IPS DF 4.7 (cell line): ENCODE measurements at regions not wholly inside any gene's neighbourhood (a gene's known extent, or its start where the extent isn't known, plus 50 kb on each side); places are given as distances from the start of the nearest gene placed in this dataset.

Experiments
- DNase-seq: peaks from one replicate; pipeline ENCODE4 v3.0.0-alpha.2; 2013; ENCODE audit warnings: low spot score; ENCODE audit errors: extremely low read depth

GRCh38 chr4:148814030-148814429, 371.8 kb upstream of the NR3C2 start:
- DNase-seq, result no peak

DNA sequence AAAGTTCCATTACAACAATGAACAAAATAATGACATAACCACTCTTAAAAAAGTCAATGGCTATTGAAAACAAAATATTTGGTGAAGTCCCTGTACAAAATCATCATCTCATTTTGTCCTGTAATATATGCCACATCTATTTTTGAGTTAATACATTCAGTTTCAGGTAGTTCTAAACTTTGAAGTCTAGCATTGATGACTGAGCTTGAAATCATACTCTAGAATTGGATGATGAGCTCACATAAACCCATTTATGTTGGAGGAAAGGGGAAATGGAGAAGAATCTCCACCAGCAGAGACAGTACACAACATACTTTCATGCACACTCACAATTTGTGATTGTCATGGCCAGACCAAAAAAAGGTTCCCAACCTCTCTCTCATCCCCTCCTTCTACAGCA, 371.1 kb upstream of the NR3C2 start:
- DNase-seq, result no peak

DNA sequence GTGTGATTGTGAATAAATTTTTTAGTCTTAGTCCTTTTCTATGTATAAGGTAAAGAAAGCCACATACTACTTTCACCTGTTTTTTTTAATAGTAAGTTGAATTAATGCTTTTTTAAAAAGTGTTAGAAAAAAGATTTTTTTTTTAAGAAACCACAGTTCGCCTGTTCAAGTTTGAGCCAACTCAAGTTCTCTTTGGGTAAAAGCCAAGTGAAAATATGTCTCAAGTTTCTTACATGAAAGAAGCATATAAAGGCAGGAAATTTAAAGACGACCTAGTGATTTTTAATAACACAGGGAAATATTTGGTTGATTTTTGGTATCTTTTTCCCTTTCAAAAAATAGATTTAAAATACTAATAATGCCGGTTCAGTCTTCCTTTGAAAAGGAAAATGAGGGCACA, 369.9 kb upstream of the NR3C2 start:
- DNase-seq, result no peak

DNA sequence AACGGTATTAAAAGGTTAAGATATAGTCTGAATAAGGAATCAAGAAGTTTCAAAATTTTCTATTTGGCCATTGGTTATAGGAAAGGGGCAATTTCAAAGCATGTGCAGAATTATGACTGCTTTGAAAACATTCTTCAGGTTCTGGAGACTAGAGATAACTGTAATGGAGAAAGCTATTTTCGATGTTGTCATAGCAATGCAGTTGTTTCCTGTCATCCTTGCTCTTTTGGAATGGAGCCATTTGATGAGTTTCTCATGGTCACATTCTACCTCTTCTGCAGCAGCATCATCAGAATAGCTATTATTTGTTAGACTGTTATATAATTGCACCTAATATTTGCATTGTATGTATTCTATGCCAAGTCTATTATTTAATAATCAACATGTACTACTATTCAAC, 368.2 kb upstream of the NR3C2 start:
- no peak for DNase-seq

DNA sequence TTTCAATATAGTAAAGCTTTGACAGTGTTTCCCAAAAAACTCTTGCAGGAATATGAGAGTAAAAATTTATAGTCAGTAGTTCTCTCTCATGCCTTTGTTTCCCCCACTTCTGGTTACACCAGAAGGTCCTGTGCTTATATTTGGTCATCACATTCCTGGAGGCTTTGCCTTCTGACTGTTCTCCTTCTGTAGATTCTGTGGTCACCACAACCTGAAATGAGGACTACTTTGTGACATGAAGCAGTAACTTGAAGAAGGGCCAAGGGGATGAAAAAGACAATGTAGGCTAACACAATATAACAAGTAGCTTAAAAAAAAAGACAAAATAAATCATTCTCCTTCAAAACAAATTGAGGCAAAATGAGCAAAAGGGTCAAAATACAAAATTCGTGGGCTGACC, 366.2 kb upstream of the NR3C2 start:
- no peak for DNase-seq

- no peak for DNase-seq
These were observed 358.7 kb upstream of the NR3C2 start for GRCh38 chr4:148800940-148801339.

GRCh38 chr4:148800336-148800885, 358.2 kb upstream of the NR3C2 start:
- no peak for DNase-seq

DNA sequence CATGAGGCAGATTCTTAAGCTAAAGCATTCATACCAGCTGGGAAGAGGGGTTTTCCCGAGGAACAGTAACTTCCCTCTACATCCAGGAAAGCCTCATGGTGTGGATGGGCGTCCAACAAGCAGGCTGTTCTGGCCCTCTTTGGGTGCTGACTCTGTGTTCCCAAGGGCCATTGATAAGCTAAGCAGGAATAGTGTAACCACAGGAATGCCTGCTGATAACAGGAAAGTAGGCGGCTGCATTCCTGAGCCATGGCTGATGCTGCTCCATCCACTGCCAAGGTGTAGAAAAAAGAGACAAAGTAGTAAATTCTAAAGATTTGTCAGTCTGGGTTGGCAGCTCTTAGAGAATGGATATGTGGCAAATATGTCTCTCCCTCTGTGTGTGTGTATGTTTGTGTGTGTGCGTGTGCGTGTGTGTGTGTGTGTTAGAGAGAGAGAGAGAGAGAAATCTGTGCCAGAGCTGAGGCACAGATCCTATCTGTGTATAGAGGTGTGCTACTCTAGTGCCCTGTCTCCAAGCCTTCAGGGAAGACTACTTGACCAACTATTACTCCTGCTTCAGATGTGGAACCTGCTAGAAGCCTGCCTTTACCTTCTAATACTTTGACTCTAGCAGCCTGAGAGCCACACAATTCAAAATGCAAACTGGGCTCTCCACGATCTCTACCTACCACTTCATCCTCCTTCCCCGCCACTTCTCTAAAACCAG, 353.1 kb upstream of the NR3C2 start:
- DNase-seq, result peak; percentile 16

DNA sequence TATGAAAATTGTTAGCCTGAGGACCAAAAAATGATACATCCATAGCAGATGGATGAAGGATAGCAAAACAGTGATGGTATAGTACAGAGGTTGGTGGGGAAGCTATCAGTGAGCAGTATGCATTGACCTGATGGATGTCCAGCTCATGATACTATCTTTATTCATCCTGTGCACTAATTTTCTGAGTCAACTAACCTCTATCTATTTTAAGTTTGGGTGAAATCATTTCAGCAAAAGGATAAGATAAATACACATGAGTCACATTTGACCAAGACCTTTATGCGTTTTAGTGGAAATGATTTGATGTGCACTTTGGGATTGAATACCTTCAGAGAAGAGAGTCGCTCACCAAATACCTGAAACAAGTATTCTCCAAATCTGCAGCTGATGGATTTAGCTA, 351.0 kb upstream of the NR3C2 start:
- DNase-seq, result no peak

GRCh38 chr4:148790691-148791090, 348.5 kb upstream of the NR3C2 start:
- no peak for DNase-seq

GRCh38 chr4:148790246-148790645, 348.0 kb upstream of the NR3C2 start:
- no peak for DNase-seq

DNA sequence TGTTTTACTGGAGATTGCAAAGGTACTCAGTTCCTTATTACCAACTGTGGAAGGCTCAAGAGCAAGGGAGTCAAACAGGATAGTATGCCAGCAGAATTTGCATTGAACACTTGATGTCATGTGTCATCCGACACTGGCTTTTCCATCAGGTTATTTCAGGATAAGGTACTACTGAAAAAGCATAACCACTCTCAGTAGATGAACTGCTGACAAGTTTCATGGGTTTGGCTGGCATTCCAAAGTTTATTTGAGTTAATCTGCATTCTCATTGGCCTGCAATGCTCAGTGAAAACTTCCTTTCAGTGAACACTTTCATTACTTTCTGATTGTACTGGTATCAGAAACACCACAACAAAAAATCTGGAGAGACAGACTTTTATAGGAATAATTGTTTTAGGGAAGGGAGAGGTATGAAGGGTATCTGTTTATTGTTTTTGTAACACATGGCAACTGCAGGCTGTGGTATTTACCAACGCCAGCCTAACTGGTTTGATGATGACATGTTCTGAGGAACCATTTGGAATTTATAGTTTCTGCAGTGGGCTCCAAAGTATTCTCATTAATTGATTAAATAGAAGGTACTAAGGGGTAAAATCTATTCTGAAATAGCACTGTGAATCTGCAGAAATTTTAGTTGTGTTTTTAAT, 345.7 kb upstream of the NR3C2 start:
- peak; percentile 9 for DNase-seq

DNA sequence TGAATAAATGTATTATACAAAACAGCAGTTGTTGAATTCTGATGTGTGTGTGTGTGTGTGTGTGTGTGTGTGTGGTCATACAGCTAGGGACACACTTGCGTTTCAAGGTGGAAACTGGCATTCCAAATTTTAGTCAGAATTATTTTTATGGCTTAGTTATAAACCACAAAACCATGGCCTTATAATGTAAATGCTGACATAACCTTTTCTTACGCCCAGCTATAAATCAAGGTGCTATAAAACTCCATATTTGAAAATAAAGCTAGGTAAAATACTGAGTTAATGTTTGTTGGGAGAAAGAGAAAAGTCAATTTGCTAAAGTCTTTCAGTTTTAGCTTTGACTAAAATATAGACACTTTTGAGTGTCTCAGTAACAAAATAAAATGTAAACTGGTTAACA, 345.1 kb upstream of the NR3C2 start:
- DNase-seq, result no peak

- no peak for DNase-seq
These were observed 344.5 kb upstream of the NR3C2 start for GRCh38 chr4:148786699-148787098.

GRCh38 chr4:148782284-148782683, 340.1 kb upstream of the NR3C2 start:
- DNase-seq, result peak; percentile 89

DNA sequence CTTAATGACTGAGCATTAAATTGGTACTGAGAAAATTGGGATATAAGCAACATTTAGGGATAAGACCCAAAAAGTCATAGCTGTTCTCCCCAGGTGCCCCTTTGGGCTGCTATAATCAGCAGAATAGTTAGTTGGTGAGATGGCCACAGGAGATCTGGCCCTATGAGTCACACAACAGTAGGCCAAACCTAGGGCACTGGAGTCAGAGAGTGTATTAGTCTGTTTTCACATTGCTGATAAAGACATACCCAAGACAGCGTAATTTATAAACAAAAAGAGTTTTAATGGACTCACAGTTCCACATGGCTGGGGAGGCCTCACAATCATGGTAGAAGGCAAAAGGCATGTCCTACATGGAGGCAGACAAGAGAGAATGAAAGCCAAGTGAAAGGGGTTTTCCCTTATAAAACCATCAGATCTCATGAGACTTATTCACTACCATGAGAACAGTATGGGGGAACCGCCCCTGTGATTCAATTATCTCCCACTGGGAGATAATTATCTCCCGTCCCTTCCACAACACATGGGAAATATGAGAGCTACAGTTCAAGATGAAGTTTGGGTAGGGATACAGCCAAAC, 338.3 kb upstream of the NR3C2 start:
- DNase-seq, result no peak

- DNase-seq, result no peak
These were observed 337.6 kb upstream of the NR3C2 start for GRCh38 chr4:148779771-148780170.

- DNase-seq, result no peak
These were observed 336.9 kb upstream of the NR3C2 start for GRCh38 chr4:148778980-148779675.

DNA sequence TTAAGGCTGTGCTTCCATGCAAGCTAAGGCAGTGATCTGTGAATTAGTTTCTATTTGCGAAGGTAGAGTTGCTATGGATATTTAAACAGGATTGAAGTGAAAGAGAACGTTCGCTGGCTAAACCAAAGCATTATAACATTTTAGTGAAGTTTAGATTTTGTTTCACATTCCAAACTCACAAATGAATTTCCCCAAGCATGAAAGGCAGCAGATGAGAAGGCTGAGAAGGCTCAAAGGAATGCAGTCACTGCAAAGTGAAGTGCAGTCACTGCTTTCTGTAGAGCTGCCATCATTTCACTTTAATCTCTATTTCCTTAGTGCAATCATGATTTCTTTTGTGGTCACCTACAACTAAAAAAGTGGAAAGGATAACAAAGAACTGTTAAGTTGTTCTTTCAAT, 334.7 kb upstream of the NR3C2 start:
- DNase-seq, result no peak

DNA sequence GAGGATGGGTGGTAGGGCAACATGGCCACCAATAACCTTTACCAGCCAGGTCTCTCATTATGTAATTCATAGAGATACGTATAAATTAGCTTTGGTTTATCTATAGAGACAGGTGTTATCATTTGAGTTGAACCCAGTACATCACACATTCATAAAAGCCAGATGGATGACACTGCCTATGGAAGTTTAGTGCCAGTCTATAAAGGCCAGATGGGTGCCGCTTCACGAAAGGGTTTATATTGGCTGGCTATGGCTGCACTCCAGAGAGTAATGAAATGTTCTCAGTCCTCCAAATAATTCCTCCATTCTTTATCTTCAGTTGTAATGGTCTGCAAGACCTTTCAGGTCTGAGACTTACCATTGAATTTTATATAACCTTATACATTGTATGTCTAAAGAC, 331.9 kb upstream of the NR3C2 start:
- DNase-seq, result no peak

DNA sequence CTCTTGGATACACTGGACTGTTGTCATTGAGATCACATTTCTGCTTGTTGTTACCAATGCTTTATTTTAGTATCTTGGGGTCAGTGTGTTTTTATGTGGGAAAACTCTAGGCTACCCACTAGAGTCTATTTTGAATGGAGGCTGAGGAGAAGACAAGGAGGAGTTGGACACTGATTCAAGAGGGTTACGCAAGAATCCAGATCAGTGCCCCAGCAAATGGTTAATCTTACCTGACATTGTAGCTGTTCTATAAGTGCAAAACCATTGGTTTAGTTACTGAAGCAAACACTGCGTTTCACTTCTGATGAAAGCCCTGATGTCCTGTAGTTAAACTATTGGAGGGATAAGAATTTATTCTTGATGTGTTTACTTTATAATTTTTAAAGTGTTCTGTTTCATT, 331.1 kb upstream of the NR3C2 start:
- no peak for DNase-seq

- no peak for DNase-seq
These were observed 328.6 kb upstream of the NR3C2 start for GRCh38 chr4:148770848-148771247.
